Gastrocnemius medialis (tissue), 4 donors: ENCODE measurements at regions not wholly inside any gene's neighbourhood (a gene's known extent, or its start where the extent isn't known, plus 50 kb on each side); places are given as distances from the start of the nearest gene placed in this dataset.

Experiments
- ATAC-seq, 2 donors: fragments of 150-250 bp; one replicate each; pipeline ENCODE4 v1.9.1; 2016
- DNase-seq, 2 donors: peaks; one replicate each; pipeline ENCODE4 v3.0.0-alpha.2; 2019
- H3K27ac ChIP-seq, 4 donors: fragments of 200-600 bp; sonication (generic); 1 replicate in 1 of 4; 2 replicates in 3 of 4; pipeline ENCODE4 v1.5.1; 2016 to 2018; ENCODE audit warnings: mild to moderate bottlenecking in 2 of 4, moderate library complexity in 1 of 4
- H3K27me3 ChIP-seq, 3 donors: fragments of 200-600 bp; sonication (generic) in 2 of 3; 1 replicate in 1 of 3; 2 replicates in 2 of 3; pipeline versions ENCODE4 v1.5.1 to v1.6.0; 2016 to 2019; ENCODE audit warnings: mild to moderate bottlenecking in 1 of 3, moderate library complexity in 1 of 3
- H3K36me3 ChIP-seq, 2 donors: fragments of 200-600 bp; sonication (generic) in 1 of 2; one replicate each; pipeline ENCODE4 v1.5.1; 2017 to 2018
- H3K4me1 ChIP-seq, 2 donors: fragments of 200-600 bp; sonication (generic) in 1 of 2; one replicate each; pipeline ENCODE4 v1.5.1; 2016 to 2017; ENCODE audit warnings: mild to moderate bottlenecking in 2 of 2
- H3K4me3 ChIP-seq, 4 donors: fragments of 200-600 bp; sonication (generic) in 3 of 4; 1 replicate in 1 of 4; 2 replicates in 3 of 4; pipeline ENCODE4 v1.5.1; 2016 to 2019; ENCODE audit warnings: mild to moderate bottlenecking in 2 of 4
- H3K9me3 ChIP-seq, 3 donors: fragments of 200-600 bp; sonication (generic) in 2 of 3; 1 replicate in 1 of 3; 2 replicates in 2 of 3; pipeline ENCODE4 v1.5.1; 2016 to 2019
- POLR2A ChIP-seq, 2 donors: fragments of 450-650 bp; IDR thresholded peaks; one replicate each; pipeline ENCODE4 v1.6.1; 2017; ENCODE audit warnings: antibody characterized with exemption in 2 of 2, mild to moderate bottlenecking in 2 of 2, moderate library complexity in 2 of 2
- in situ Hi-C, 4 donors: fragments of 200-750 bp; cut with MboI; loops; one replicate each; pipeline versions ENCODE4 v1.15.0 to v1.8.0; 2017; ENCODE audit warnings: low sequenced_read_pairs in 4 of 4
- intact Hi-C: fragments of 100-400 bp; cut with DNase I; formaldehyde crosslinking; loops from one replicate; pipeline ENCODE4 v1.15.1; 2023; ENCODE audit warnings: low total_unique reads
- TF ChIP-seq, protein P1 (sequence below), 5 experiments: fragments of 450-650 bp in 3 of 5; fragments of 200-600 bp in 2 of 5; sonication (generic) in 2 of 5; IDR thresholded peaks in 4 of 5; conservative IDR thresholded peaks in 1 of 5; 1 replicate in 4 of 5; 2 replicates in 1 of 5; pipeline ENCODE4 v1.5.1; 2016 to 2019; ENCODE audit warnings: antibody characterized with exemption in 5 of 5, mild to moderate bottlenecking in 3 of 5, moderate library complexity in 3 of 5

DNA sequence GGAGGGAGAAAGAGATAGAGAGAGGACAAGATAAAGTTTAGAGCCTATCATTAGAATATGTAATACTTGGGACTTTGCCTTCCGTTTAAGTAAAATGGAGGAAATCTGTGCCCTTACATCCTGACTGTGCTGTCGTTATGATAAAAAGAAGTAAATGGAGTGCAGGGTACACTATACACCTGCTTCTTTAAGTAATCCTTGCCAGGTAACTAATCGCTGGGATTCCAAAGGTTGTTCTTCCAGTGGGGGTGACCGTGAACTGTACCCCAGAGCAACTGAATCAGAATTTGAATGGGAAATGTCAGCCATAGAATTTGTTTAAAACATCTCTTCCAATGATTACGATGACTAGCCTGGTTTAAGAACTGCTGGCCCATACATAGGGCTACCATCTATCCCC is 126.1 kb upstream of the EEA1 start:
- no peak for ATAC-seq
- Histone ChIP-seq H3K27ac (no peak overlapping the region), H3K9me3 (no peaks in the 10 kb centered on the region), H3K4me1 (peaks cover 10 to 12% of the 10 kb centered on the region in 2 donors), H3K27me3 (no peaks in the 10 kb centered on the region), H3K4me3 (no peak overlapping the region), H3K36me3 (no peaks in the 10 kb centered on the region)
- in situ Hi-C loops: no loop called here
- intact Hi-C loops: no loop called here
- TF ChIP-seq, protein P1, sequence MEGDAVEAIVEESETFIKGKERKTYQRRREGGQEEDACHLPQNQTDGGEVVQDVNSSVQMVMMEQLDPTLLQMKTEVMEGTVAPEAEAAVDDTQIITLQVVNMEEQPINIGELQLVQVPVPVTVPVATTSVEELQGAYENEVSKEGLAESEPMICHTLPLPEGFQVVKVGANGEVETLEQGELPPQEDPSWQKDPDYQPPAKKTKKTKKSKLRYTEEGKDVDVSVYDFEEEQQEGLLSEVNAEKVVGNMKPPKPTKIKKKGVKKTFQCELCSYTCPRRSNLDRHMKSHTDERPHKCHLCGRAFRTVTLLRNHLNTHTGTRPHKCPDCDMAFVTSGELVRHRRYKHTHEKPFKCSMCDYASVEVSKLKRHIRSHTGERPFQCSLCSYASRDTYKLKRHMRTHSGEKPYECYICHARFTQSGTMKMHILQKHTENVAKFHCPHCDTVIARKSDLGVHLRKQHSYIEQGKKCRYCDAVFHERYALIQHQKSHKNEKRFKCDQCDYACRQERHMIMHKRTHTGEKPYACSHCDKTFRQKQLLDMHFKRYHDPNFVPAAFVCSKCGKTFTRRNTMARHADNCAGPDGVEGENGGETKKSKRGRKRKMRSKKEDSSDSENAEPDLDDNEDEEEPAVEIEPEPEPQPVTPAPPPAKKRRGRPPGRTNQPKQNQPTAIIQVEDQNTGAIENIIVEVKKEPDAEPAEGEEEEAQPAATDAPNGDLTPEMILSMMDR (IDR thresholded peaks at IDR 0.05 in 4 of 5, conservative IDR thresholded peaks at IDR 0.05 in 1 of 5): no peak
- TF ChIP-seq POLR2A (IDR thresholded peaks at IDR 0.05): no peak
- no peak for DNase-seq

DNA sequence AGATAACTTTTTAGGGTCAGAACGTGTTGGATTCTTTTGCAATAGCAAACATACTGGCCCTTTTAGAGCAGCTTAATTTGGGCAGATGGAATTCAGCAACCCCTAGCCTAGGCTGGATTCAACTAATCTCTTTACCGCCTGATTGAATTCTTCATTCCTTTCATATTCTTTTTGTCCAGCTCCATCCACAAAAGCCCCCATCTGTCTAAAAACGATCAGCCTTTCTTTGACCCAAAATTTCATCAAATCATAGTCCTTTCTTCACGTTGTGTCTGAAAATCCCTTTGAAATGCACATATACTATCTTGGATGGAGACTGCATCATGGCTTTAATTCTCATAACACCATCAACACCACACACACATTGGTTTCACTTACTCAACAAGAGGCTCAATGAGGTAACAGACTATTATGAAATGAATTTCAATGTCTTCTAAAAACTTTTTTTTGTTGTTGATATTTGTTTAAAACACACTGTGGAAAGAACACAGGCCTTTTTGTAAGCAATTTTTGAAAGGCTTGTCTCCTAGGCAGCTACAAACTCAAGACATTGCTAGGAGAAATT is 128.0 kb upstream of the EEA1 start:
- no peaks in the 10 kb centered on the region for H3K27me3 ChIP-seq
- ATAC-seq: no peak
- no peaks in the 10 kb centered on the region for H3K9me3 ChIP-seq
- in situ Hi-C loops (no loop called here), intact Hi-C loops (no loop called here)
- no peak overlapping the region for H3K4me3 ChIP-seq
- no peaks in the 10 kb centered on the region for H3K36me3 ChIP-seq
- H3K4me1 ChIP-seq: peaks cover 15 to 22% of the 10 kb centered on the region in 2 donors
- H3K27ac ChIP-seq: no peak overlapping the region
- TF ChIP-seq, protein P1 (IDR thresholded peaks at IDR 0.05 in 4 of 5, conservative IDR thresholded peaks at IDR 0.05 in 1 of 5): no peak
- TF ChIP-seq POLR2A (IDR thresholded peaks at IDR 0.05): no peak
- DNase-seq: no peak

DNA sequence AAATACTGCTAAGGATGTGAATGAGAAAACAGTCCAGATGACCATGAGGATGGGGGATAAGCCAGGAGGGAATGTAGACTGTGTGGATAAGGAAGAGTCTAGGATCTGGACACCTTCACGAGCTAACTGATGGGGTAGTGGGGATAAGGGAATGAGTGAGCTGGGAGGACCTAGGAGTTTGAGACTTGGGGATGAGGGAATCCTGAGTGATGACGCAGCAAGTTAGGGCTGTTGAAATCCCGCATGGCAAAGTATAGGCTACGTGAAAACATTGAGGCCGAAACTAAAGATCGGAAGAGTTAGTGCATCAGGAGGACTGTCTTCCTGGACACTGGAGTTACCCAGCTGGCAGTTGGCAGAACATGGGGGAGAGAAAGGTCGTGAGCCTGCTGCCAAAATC is 129.2 kb upstream of the EEA1 start:
- Histone ChIP-seq H3K27me3 (no peaks in the 10 kb centered on the region), H3K36me3 (no peaks in the 10 kb centered on the region), H3K27ac (no peak overlapping the region), H3K4me1 (peaks cover 17 to 22% of the 10 kb centered on the region in 2 donors), H3K9me3 (no peaks in the 10 kb centered on the region), H3K4me3 (no peak overlapping the region)
- DNase-seq (no peak), ATAC-seq (no peak)
- intact Hi-C loops (no loop called here), in situ Hi-C loops (no loop called here)
- TF ChIP-seq, protein P1 (IDR thresholded peaks at IDR 0.05 in 4 of 5, conservative IDR thresholded peaks at IDR 0.05 in 1 of 5): no peak
- TF ChIP-seq POLR2A (IDR thresholded peaks at IDR 0.05): no peak

DNA sequence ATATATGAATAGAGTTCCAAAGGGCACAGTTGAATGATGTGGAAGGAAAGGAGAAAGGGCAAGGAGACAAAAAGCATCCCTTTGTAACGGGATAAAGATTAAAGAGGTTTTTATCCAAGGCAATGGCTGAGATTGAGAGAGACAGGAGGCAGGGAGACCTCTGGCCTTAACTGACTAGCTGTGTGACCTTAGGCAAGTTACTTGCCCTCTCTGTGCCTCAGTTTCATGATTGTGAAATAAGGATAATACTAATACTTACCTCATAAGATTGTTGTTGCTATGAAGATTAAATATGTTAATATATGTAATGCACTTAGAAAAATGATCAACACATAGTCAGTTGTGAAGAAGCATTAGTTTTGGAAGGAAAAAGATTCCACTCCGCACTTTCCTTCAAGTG is 130.2 kb upstream of the EEA1 start:
- H3K4me3 ChIP-seq: no peak overlapping the region
- TF ChIP-seq, protein P1 (IDR thresholded peaks at IDR 0.05 in 4 of 5, conservative IDR thresholded peaks at IDR 0.05 in 1 of 5): no peak
- no peak for TF ChIP-seq POLR2A (IDR thresholded peaks at IDR 0.05)
- intact Hi-C loops (no loop called here), in situ Hi-C loops (no loop called here)
- ATAC-seq (no peak), DNase-seq (no peak)
- peaks cover 17 to 22% of the 10 kb centered on the region in 2 donors for H3K4me1 ChIP-seq
- no peaks in the 10 kb centered on the region for H3K27me3 ChIP-seq
- no peaks in the 10 kb centered on the region for H3K9me3 ChIP-seq
- no peak overlapping the region for H3K27ac ChIP-seq
- H3K36me3 ChIP-seq: no peaks in the 10 kb centered on the region
